Testis (tissue), 2 donors: ENCODE measurements at regions not wholly inside any gene's neighbourhood (a gene's known extent, or its start where the extent isn't known, plus 50 kb on each side); places are given as distances from the start of the nearest gene placed in this dataset.

Experiments used
- DNase-seq: peaks from one replicate; pipeline ENCODE4 v3.0.0-alpha.2; 2019
- H3K27ac ChIP-seq, 2 donors: fragments of 200-600 bp; sonication (generic); one replicate each; pipeline ENCODE4 v1.5.1; 2019
- H3K27me3 ChIP-seq: fragments of 200-600 bp; sonication (generic); one replicate; pipeline ENCODE4 v1.5.1; 2019
- H3K36me3 ChIP-seq: fragments of 200-600 bp; sonication (generic); one replicate; pipeline ENCODE4 v1.5.1; 2017; ENCODE audit warnings: low read depth; ENCODE audit errors: missing control alignments
- H3K4me1 ChIP-seq: fragments of 200-600 bp; sonication (generic); one replicate; pipeline ENCODE4 v1.5.1; 2019
- H3K4me3 ChIP-seq, 2 donors: fragments of 200-600 bp; sonication (generic); one replicate each; pipeline ENCODE4 v1.5.1; 2017 to 2019
- H3K9me3 ChIP-seq: fragments of 200-600 bp; sonication (generic); one replicate; pipeline ENCODE4 v1.5.1; 2017
- POLR2A ChIP-seq: fragments of 450-650 bp; IDR thresholded peaks from one replicate; pipeline ENCODE4 v1.6.1; 2017; ENCODE audit warnings: antibody characterized with exemption, mild to moderate bottlenecking, moderate library complexity
- WGBS, 2 donors: methylation state at CpG; one replicate each; pipeline ENCODE4 v1.1.5; 2018; 5-methylcytosine and 5-hydroxymethylcytosine counted together
- intact Hi-C: fragments of 100-400 bp; cut with DNase I; formaldehyde crosslinking; loops from one replicate; pipeline ENCODE4 v1.15.1; 2023; ENCODE audit warnings: low total_unique reads
- TF ChIP-seq, protein P1 (sequence below), 3 experiments: fragments of 450-650 bp in 2 of 3; fragments of 200-600 bp in 1 of 3; sonication (generic) in 1 of 3; IDR thresholded peaks; one replicate each; pipeline ENCODE4 v1.5.1; 2016 to 2019; ENCODE audit warnings: antibody characterized with exemption in 3 of 3, mild to moderate bottlenecking in 2 of 3, moderate library complexity in 1 of 3

DNA sequence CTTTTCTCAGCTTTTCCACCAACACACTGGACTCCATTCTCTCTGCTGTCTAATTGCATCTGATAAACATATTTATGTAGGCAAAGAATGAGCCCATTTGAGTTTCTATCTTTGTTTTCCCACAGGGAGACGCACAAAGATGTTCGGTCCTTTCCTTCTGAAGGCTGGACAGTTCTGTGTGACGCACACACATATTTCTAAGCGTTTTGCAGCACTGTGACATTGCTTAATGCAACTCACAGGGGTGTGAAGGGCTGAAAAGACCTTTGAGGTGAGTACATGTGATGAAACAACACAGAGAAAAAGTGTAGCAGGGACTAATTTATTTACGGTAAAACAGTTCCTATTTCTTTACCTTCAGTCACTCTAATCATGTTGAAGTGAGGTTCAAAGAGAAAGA is 323.1 kb upstream of the RUNX1 start:
- Histone ChIP-seq H3K27me3 (no peaks in the 10 kb centered on the region), H3K4me3 (no peak overlapping the region), H3K9me3 (no peaks in the 10 kb centered on the region), H3K4me1 (no peaks in the 10 kb centered on the region), H3K36me3 (no peaks in the 10 kb centered on the region), H3K27ac (no peak overlapping the region)
- DNase-seq, result no peak
- TF ChIP-seq, protein P1, sequence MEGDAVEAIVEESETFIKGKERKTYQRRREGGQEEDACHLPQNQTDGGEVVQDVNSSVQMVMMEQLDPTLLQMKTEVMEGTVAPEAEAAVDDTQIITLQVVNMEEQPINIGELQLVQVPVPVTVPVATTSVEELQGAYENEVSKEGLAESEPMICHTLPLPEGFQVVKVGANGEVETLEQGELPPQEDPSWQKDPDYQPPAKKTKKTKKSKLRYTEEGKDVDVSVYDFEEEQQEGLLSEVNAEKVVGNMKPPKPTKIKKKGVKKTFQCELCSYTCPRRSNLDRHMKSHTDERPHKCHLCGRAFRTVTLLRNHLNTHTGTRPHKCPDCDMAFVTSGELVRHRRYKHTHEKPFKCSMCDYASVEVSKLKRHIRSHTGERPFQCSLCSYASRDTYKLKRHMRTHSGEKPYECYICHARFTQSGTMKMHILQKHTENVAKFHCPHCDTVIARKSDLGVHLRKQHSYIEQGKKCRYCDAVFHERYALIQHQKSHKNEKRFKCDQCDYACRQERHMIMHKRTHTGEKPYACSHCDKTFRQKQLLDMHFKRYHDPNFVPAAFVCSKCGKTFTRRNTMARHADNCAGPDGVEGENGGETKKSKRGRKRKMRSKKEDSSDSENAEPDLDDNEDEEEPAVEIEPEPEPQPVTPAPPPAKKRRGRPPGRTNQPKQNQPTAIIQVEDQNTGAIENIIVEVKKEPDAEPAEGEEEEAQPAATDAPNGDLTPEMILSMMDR (IDR thresholded peaks at IDR 0.05), result no peak
- no peak for TF ChIP-seq POLR2A
- WGBS, 2 donors, result 93 to 94% methylated on average over 5 of the region's 5 CpGs
- intact Hi-C loops, result no loop called here

DNA sequence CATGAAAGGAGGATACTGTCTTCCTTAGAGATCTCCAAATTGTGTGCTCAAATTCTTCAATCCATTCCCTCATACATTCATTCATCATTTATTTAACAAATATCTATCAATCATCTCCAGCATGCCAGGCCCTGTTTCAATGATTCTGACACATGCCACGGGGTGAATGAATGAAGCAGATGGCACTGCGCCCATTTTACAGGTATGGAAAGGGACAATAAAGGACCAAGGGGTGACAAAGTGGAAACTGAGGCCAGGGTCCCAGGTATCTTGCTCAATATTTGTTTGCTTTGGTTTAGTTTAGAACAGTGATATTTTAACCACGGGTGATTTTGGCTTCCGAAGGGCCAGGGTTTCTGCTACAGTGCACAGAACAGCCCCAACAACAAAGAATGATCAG is 321.6 kb upstream of the RUNX1 start:
- 92 to 94% methylated on average over 4 of the region's 4 CpGs for WGBS, 2 donors

DNA sequence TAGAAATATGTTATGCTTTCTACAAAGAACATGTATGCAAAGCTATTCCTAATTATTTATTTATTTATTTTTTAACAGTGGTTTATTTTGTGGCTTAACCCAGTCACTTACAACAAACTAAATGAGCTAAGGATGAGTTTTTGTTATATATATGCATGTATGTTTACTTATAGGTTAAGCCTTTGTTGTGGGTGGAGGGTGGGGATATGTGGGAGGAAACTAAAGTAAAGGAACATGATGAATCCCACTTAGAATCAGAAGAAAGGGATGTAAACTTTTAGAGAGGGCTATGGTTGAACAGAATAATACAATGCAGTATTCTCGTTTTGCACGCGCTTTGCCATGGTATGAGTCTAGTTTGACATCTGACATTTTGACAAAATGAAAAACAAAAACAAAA is 321.0 kb upstream of the RUNX1 start:
- no peaks in the 10 kb centered on the region for H3K9me3 ChIP-seq
- 94 to 96% methylated on average over 3 of the region's 3 CpGs for WGBS, 2 donors
- intact Hi-C loops, result no loop called here

More for the DNA sequence above, 321.6 kb upstream of the RUNX1 start:
- Histone ChIP-seq H3K27ac (no peak overlapping the region), H3K4me1 (no peaks in the 10 kb centered on the region), H3K9me3 (no peaks in the 10 kb centered on the region), H3K4me3 (no peak overlapping the region), H3K36me3 (no peaks in the 10 kb centered on the region), H3K27me3 (no peaks in the 10 kb centered on the region)
- intact Hi-C loops, result no loop called here
- no peak for DNase-seq
- TF ChIP-seq POLR2A, result no peak
- TF ChIP-seq, protein P1 (IDR thresholded peaks at IDR 0.05), result no peak

DNA sequence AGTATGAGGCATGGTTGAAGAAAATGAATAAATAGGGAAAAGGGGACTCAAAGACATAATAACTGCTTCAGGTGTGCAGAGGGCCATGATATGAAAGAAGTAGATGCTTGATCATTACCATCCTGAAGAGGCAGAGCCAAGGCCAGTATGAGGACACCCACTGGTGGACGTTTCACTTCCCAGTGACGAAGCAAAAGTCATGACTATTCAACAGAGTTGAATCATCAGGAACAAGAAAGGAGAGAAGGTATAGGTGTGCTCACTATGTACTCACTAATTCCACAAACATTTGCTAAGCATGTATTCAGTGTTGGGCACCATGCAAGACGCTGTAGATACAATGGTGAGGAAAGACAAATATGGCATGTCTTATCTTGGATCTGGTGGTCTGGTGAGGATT is 319.2 kb upstream of the RUNX1 start:
- Histone ChIP-seq H3K4me1 (no peaks in the 10 kb centered on the region), H3K9me3 (no peaks in the 10 kb centered on the region), H3K4me3 (no peak overlapping the region), H3K27ac (no peak overlapping the region), H3K36me3 (no peaks in the 10 kb centered on the region), H3K27me3 (no peaks in the 10 kb centered on the region)
- TF ChIP-seq POLR2A, result no peak
- TF ChIP-seq, protein P1 (IDR thresholded peaks at IDR 0.05), result no peak
- DNase-seq, result no peak
- WGBS, 2 donors, result 88 to 92% methylated on average over 3 of the region's 3 CpGs
- intact Hi-C loops, result no loop called here

More for the DNA sequence above, 321.0 kb upstream of the RUNX1 start:
- H3K36me3 ChIP-seq, result no peaks in the 10 kb centered on the region
- no peak for DNase-seq
- H3K4me1 ChIP-seq, result no peaks in the 10 kb centered on the region
- TF ChIP-seq, protein P1 (IDR thresholded peaks at IDR 0.05), result no peak
- no peak for TF ChIP-seq POLR2A
- H3K4me3 ChIP-seq, result no peak overlapping the region
- no peaks in the 10 kb centered on the region for H3K27me3 ChIP-seq
- H3K27ac ChIP-seq, result no peak overlapping the region

DNA sequence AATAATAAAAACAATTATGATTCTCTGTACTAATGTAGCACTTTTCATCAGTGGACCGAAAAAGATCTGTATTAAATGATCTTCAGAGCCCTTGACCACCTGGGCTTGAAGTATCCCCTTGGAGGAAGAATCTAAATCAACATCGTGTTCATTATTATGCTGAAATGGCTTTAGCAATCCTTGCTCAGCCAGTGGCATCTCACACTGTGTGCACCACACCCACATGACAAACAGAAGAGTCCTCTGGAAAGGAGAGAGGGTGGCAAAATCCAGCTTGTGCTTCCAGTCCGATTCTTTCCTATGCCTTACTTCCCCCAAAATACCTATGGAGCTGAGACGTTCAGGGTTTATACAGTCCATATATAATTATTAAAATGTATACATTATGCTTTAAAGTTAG is 318.5 kb upstream of the RUNX1 start:
- no peaks in the 10 kb centered on the region for H3K4me1 ChIP-seq
- TF ChIP-seq POLR2A, result no peak
- TF ChIP-seq, protein P1 (IDR thresholded peaks at IDR 0.05), result no peak
- intact Hi-C loops, result no loop called here
- H3K27ac ChIP-seq, result no peak overlapping the region
- no peak for DNase-seq
- no peak overlapping the region for H3K4me3 ChIP-seq
- 82 to 84% methylated on average over 4 of the region's 4 CpGs for WGBS, 2 donors
- H3K36me3 ChIP-seq, result no peaks in the 10 kb centered on the region
- H3K27me3 ChIP-seq, result no peaks in the 10 kb centered on the region
- H3K9me3 ChIP-seq, result no peaks in the 10 kb centered on the region
